Liver (tissue), 2 donors: ENCODE measurements at regions not wholly inside any gene's neighbourhood (a gene's known extent, or its start where the extent isn't known, plus 50 kb on each side); places are given as distances from the start of the nearest gene placed in this dataset.

Experiments used
- TF ChIP-seq, protein P1 (sequence below): fragments of 150-350 bp; IDR thresholded peaks from 2 replicates; pipeline ENCODE4 v1.5.1; 2017; ENCODE audit warnings: improper control_type of control experiment, low read depth, low read length; ENCODE audit not compliant: missing input control
- TF ChIP-seq, protein P2 (sequence below): IDR thresholded peaks from 2 replicates; pipeline ENCODE4 v1.6.1; 2016; ENCODE audit warnings: antibody characterized with exemption
- donor health status: healthy.

DNA sequence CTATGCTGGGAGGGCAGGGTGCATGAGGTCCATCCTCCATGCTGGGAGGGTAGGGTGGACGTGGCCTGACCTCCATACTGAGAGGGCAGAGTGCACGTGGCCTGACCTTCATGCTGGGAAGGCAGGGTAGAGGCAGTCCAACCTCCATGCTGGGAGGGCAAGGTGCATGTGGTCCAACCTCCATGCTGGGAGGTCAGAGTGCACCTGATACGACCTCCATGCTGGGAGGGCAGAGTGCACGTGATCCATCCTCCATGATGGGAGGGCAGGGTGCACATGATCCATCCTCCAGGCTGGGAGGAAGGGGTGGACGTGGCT, 622.2 kb downstream of the BRD1 start:
- TF ChIP-seq, protein P1, sequence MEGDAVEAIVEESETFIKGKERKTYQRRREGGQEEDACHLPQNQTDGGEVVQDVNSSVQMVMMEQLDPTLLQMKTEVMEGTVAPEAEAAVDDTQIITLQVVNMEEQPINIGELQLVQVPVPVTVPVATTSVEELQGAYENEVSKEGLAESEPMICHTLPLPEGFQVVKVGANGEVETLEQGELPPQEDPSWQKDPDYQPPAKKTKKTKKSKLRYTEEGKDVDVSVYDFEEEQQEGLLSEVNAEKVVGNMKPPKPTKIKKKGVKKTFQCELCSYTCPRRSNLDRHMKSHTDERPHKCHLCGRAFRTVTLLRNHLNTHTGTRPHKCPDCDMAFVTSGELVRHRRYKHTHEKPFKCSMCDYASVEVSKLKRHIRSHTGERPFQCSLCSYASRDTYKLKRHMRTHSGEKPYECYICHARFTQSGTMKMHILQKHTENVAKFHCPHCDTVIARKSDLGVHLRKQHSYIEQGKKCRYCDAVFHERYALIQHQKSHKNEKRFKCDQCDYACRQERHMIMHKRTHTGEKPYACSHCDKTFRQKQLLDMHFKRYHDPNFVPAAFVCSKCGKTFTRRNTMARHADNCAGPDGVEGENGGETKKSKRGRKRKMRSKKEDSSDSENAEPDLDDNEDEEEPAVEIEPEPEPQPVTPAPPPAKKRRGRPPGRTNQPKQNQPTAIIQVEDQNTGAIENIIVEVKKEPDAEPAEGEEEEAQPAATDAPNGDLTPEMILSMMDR = no peak
- TF ChIP-seq, protein P2, sequence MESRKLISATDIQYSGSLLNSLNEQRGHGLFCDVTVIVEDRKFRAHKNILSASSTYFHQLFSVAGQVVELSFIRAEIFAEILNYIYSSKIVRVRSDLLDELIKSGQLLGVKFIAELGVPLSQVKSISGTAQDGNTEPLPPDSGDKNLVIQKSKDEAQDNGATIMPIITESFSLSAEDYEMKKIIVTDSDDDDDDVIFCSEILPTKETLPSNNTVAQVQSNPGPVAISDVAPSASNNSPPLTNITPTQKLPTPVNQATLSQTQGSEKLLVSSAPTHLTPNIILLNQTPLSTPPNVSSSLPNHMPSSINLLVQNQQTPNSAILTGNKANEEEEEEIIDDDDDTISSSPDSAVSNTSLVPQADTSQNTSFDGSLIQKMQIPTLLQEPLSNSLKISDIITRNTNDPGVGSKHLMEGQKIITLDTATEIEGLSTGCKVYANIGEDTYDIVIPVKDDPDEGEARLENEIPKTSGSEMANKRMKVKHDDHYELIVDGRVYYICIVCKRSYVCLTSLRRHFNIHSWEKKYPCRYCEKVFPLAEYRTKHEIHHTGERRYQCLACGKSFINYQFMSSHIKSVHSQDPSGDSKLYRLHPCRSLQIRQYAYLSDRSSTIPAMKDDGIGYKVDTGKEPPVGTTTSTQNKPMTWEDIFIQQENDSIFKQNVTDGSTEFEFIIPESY = no peak
